Sigmoid colon (tissue), 4 donors: ENCODE measurements at regions not wholly inside any gene's neighbourhood (a gene's known extent, or its start where the extent isn't known, plus 50 kb on each side); places are given as distances from the start of the nearest gene placed in this dataset.

ENCODE experiments used
- EP300 ChIP-seq, 4 donors: sonication (generic); formaldehyde crosslinking; IDR thresholded peaks; one replicate each; pipeline ENCODE4 v1.6.1; 2017; ENCODE audit warnings: antibody characterized with exemption in 4 of 4
- POLR2A ChIP-seq, 2 donors: fragments of 450-650 bp; IDR thresholded peaks; one replicate each; pipeline ENCODE4 v1.6.1; 2016; ENCODE audit warnings: antibody characterized with exemption in 2 of 2, mild to moderate bottlenecking in 2 of 2, moderate library complexity in 2 of 2
- POLR2AphosphoS5 ChIP-seq, 4 donors: sonication (generic); formaldehyde crosslinking; IDR thresholded peaks; one replicate each; pipeline ENCODE4 v1.6.1; 2017; ENCODE audit warnings: antibody characterized with exemption in 4 of 4
- TF ChIP-seq, protein P1 (sequence below), 4 experiments: fragments of 450-650 bp in 3 of 4; fragments of 200-600 bp in 1 of 4; IDR thresholded peaks; one replicate each; pipeline ENCODE4 v1.5.1; 2016 to 2019; ENCODE audit warnings: antibody characterized with exemption in 4 of 4, mild to moderate bottlenecking in 3 of 4, moderate library complexity in 2 of 4

DNA sequence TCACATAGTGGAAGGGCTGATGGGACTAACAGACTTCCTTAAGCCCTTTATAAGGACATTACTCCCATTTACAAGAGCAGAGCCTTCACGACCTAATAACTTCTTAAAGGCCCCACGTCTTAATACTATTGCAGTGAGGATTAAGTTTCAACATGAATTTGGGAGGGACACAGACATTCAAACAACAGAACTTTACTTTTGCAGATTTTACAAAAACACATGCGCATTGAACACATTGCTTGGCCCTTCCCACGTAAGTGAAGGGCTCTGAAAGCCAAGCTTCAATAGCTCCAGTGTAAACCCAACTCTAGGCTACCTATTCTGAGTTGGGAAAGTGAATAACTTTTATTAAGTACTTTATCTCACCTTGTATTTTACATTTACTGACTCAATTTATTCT lies 53.8 kb upstream of the DNAH5 start:
- TF ChIP-seq POLR2AphosphoS5 (IDR thresholded peaks at IDR 0.05) (no peak), POLR2A (IDR thresholded peaks at IDR 0.05) (no peak), EP300 (IDR thresholded peaks at IDR 0.05) (no peak)
- TF ChIP-seq, protein P1, sequence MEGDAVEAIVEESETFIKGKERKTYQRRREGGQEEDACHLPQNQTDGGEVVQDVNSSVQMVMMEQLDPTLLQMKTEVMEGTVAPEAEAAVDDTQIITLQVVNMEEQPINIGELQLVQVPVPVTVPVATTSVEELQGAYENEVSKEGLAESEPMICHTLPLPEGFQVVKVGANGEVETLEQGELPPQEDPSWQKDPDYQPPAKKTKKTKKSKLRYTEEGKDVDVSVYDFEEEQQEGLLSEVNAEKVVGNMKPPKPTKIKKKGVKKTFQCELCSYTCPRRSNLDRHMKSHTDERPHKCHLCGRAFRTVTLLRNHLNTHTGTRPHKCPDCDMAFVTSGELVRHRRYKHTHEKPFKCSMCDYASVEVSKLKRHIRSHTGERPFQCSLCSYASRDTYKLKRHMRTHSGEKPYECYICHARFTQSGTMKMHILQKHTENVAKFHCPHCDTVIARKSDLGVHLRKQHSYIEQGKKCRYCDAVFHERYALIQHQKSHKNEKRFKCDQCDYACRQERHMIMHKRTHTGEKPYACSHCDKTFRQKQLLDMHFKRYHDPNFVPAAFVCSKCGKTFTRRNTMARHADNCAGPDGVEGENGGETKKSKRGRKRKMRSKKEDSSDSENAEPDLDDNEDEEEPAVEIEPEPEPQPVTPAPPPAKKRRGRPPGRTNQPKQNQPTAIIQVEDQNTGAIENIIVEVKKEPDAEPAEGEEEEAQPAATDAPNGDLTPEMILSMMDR (IDR thresholded peaks at IDR 0.05): no peak
